ENCODE measurements at regions not wholly inside any gene's neighbourhood (a gene's known extent, or its start where the extent isn't known, plus 50 kb on each side); places are given as distances from the start of the nearest gene placed in this dataset.

- H3K27me3 Mint-ChIP-seq (ENCODE audit: low read depth, poor library complexity), result peaks cover 13% of the 10 kb centered on the region
- H3K36me3 Mint-ChIP-seq (ENCODE audit: low read depth), result peaks cover 5% of the 10 kb centered on the region
- H3K9me3 Mint-ChIP-seq, result peaks cover 9% of the 10 kb centered on the region
- peak overlapping the region; percentile 6 for H3K4me3 Mint-ChIP-seq
- no peak for DNase-seq
- peak overlapping the region; percentile 30 for H3K27ac Mint-ChIP-seq
- H3K4me1 Mint-ChIP-seq, result peaks cover 27% of the 10 kb centered on the region
- no peak for TF ChIP-seq CTCF (IDR thresholded peaks at IDR 0.05)
Measured at GRCh38 chr20:37464611-37465010, 56.4 kb upstream of the NNAT start.
